AG04450 (cell line): ENCODE measurements at regions not wholly inside any gene's neighbourhood (a gene's known extent, or its start where the extent isn't known, plus 50 kb on each side); places are given as distances from the start of the nearest gene placed in this dataset.
A peak's percentile ranks its signal among the peaks of the same experiment; 100 is the strongest.

ENCODE experiments used
- CTCF ChIA-PET: fragments of 300-600, 350-600 bp; formaldehyde crosslinking; extraction: SDS; loops from one replicate; lab custom pipeline; 2022; ENCODE audit warnings: antibody characterized with exemption, inconsistent platforms; lab: Charles Lee
- POLR2A ChIA-PET: fragments of 350-600 bp; formaldehyde crosslinking; extraction: SDS; loops from one replicate; lab custom pipeline; 2021; ENCODE audit warnings: antibody characterized with exemption, inconsistent platforms; lab: Yijun Ruan, JAX
- DNase-seq: peaks from one replicate; pipeline ENCODE4 v3.0.0-alpha.2; 2011; ENCODE audit warnings: low read depth, low spot score
- H3K27ac ChIP-seq: one replicate; pipeline ENCODE4 v1.5.1; 2012; ENCODE audit warnings: low read depth, low read length, control low read depth
- H3K27me3 ChIP-seq: one replicate; pipeline ENCODE4 v1.6.0; 2012; ENCODE audit warnings: low read length; ENCODE audit not compliant: control insufficient read depth, insufficient read depth
- H3K4me3 ChIP-seq: 2 replicates; pipeline ENCODE4 v1.5.1; 2011; ENCODE audit warnings: mild to moderate bottlenecking, low read depth, low read length, control low read depth
- H3K9me3 ChIP-seq: 2 replicates; pipeline ENCODE4 v1.5.1; 2012; ENCODE audit warnings: low read length; ENCODE audit not compliant: control insufficient read depth, insufficient read depth
- CTCF ChIP-seq: IDR thresholded peaks from 2 replicates; pipeline ENCODE4 v1.5.1; 2011; ENCODE audit warnings: low read depth, low read length, control low read depth, inconsistent platforms

GRCh38 chr2:6359964-6360363, 505.7 kb downstream of the CMPK2 start:
- DNase-seq: no peak
- POLR2A ChIA-PET: no interaction called here
- CTCF ChIA-PET: no interaction called here

GRCh38 chr2:6362671-6363450, 502.8 kb downstream of the CMPK2 start:
- CTCF ChIA-PET: no interaction called here
- no peak for TF ChIP-seq CTCF
- DNase-seq: no peak
- no peaks in the 10 kb centered on the region for H3K27me3 ChIP-seq
- H3K9me3 ChIP-seq: no peaks in the 10 kb centered on the region; the same call in 1 of the 2 replicates
- H3K4me3 ChIP-seq: no peak overlapping the region
- no peak overlapping the region for H3K27ac ChIP-seq
- POLR2A ChIA-PET: no interaction called here

More at GRCh38 chr2:6359964-6360363, 505.7 kb downstream of the CMPK2 start:
- Histone ChIP-seq H3K27me3 (no peaks in the 10 kb centered on the region), H3K27ac (no peak overlapping the region), H3K4me3 (no peak overlapping the region), H3K9me3 (no peaks in the 10 kb centered on the region; the same call in 1 of the 2 replicates)
- no peak for TF ChIP-seq CTCF

- TF ChIP-seq CTCF: no peak
- Histone ChIP-seq H3K4me3 (no peak overlapping the region), H3K9me3 (no peaks in the 10 kb centered on the region), H3K27ac (no peak overlapping the region), H3K27me3 (no peaks in the 10 kb centered on the region)
- POLR2A ChIA-PET: no interaction called here
- CTCF ChIA-PET: no interaction called here
- DNase-seq: peak; percentile 38
Measured at GRCh38 chr2:6368281-6368680, 497.4 kb downstream of the CMPK2 start.

- H3K27me3 ChIP-seq: no peaks in the 10 kb centered on the region
Measured at GRCh38 chr2:6369266-6369665, 496.4 kb downstream of the CMPK2 start.

More at GRCh38 chr2:6369266-6369665, 496.4 kb downstream of the CMPK2 start:
- ChIA-PET CTCF (no interaction called here), POLR2A (no interaction called here)
- no peak overlapping the region for H3K27ac ChIP-seq
- TF ChIP-seq CTCF: no peak
- DNase-seq: no peak
- H3K4me3 ChIP-seq: no peak overlapping the region
- H3K9me3 ChIP-seq: no peaks in the 10 kb centered on the region
